ENCODE measurements at regions not wholly inside any gene's neighbourhood (a gene's known extent, or its start where the extent isn't known, plus 50 kb on each side); places are given as distances from the start of the nearest gene placed in this dataset.

- Histone ChIP-seq H3K27ac (ENCODE audit: insufficient read depth, low read length) (no peak overlapping the region), H3K18ac (ENCODE audit: low read depth, low read length) (no peak overlapping the region), H4K8ac (ENCODE audit: low read depth in 2 of 2, low read length in 2 of 2) (no peak overlapping the region), H3K4me1 (ENCODE audit: control insufficient read depth, insufficient read depth, low read length) (0 out of 2 replicates have a peak, but pooled peaks cover 1% of the 10 kb centered on the region), H4K20me1 (ENCODE audit: insufficient read depth, low read length) (no peaks in the 10 kb centered on the region), H3K23ac (ENCODE audit: low read depth, low read length) (no peak overlapping the region), H3K27me3 (ENCODE audit: control insufficient read depth, insufficient read depth, low read length) (no peaks in the 10 kb centered on the region), H4K5ac (ENCODE audit: low read depth, low read length) (no peak overlapping the region), H2BK5ac (ENCODE audit: low read depth, low read length, poor library complexity, severe bottlenecking) (no peak overlapping the region), H3K4me3 (ENCODE audit: insufficient read depth, low read depth, low read length) (no peak overlapping the region), H2AK5ac (ENCODE audit: low read depth, low read length) (no peak overlapping the region), H3K4ac (ENCODE audit: low read depth, low read length) (no peak overlapping the region), H2AFZ (replicated peaks; ENCODE audit: low read length, poor library complexity) (no peak overlapping the region), H2AK9ac (replicated peaks; ENCODE audit: low read depth, low read length, poor library complexity) (no peak overlapping the region), H3K9ac (ENCODE audit: low read depth, low read length) (no peak overlapping the region), H4K91ac (ENCODE audit: insufficient read depth, low read depth, low read length) (no peak overlapping the region), H2BK15ac (ENCODE audit: low read depth, low read length) (no peak overlapping the region), H3K14ac (replicated peaks; ENCODE audit: low read depth, low read length) (no peak overlapping the region), H3K9me1 (ENCODE audit: insufficient read depth, low read length) (no peaks in the 10 kb centered on the region), H2BK120ac (ENCODE audit: low read depth, low read length) (no peak overlapping the region), H3K36me3 (ENCODE audit: control insufficient read depth, insufficient read depth, low read length) (no peaks in the 10 kb centered on the region), H3K9me3 (ENCODE audit: control insufficient read depth, insufficient read depth, low read length) (no peaks in the 10 kb centered on the region), H3K56ac (ENCODE audit: extremely low read depth, insufficient read depth, low read length) (no peak overlapping the region), H3K79me1 (ENCODE audit: low read depth in 1 of 2, low read length in 2 of 2) (no peaks in the 10 kb centered on the region), H2BK20ac (ENCODE audit: low read depth, low read length) (no peak overlapping the region), H3K4me2 (ENCODE audit: low read depth, low read length) (no peak overlapping the region)
- ChIA-PET CTCF (no interaction called here), POLR2A (ENCODE audit: unreplicated experiment) (no interaction called here)
- DNase-seq (no peak), ATAC-seq (ENCODE audit: low read depth) (no peak)
- dilution Hi-C loops (cut with HindIII; ENCODE audit: low sequenced_read_pairs, unreplicated experiment) = no loop called here
- in situ Hi-C loops (cut with MboI; ENCODE audit: low sequenced_read_pairs) = no loop called here
- no TSS peak for BruUV-seq (replicated peaks)
- intact Hi-C loops (cut with micrococcal nuclease) = no loop called here
- TF ChIP-seq POLR2A (IDR thresholded peaks at IDR 0.05; ENCODE audit: low read depth, low read length) (no peak), CHD1 (IDR thresholded peaks at IDR 0.05; ENCODE audit: low read depth, low read length) (no peak), NFE2L2 (IDR thresholded peaks at IDR 0.05; ENCODE audit: low read depth, low read length) (no peak), FOS (IDR thresholded peaks at IDR 0.05; ENCODE audit: low read depth, low read length) (no peak), BHLHE40 (IDR thresholded peaks at IDR 0.05; ENCODE audit: low read depth, low read length) (no peak), CEBPB (IDR thresholded peaks at IDR 0.05; ENCODE audit: low read depth, low read length) (no peak), RCOR1 (IDR thresholded peaks at IDR 0.05; ENCODE audit: insufficient replicate concordance, low read length) (no peak), MXI1 (IDR thresholded peaks at IDR 0.05; ENCODE audit: borderline replicate concordance, low read depth, low read length) (no peak), RAD21 (IDR thresholded peaks at IDR 0.05; ENCODE audit: low read length) (no peak), SMC3 (IDR thresholded peaks at IDR 0.05; ENCODE audit: low read depth, low read length) (no peak)
- TF ChIP-seq, protein P1, sequence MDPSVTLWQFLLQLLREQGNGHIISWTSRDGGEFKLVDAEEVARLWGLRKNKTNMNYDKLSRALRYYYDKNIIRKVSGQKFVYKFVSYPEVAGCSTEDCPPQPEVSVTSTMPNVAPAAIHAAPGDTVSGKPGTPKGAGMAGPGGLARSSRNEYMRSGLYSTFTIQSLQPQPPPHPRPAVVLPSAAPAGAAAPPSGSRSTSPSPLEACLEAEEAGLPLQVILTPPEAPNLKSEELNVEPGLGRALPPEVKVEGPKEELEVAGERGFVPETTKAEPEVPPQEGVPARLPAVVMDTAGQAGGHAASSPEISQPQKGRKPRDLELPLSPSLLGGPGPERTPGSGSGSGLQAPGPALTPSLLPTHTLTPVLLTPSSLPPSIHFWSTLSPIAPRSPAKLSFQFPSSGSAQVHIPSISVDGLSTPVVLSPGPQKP (IDR thresholded peaks at IDR 0.05; ENCODE audit: borderline replicate concordance, low read depth, low read length) = no peak
- TF ChIP-seq, protein P2, sequence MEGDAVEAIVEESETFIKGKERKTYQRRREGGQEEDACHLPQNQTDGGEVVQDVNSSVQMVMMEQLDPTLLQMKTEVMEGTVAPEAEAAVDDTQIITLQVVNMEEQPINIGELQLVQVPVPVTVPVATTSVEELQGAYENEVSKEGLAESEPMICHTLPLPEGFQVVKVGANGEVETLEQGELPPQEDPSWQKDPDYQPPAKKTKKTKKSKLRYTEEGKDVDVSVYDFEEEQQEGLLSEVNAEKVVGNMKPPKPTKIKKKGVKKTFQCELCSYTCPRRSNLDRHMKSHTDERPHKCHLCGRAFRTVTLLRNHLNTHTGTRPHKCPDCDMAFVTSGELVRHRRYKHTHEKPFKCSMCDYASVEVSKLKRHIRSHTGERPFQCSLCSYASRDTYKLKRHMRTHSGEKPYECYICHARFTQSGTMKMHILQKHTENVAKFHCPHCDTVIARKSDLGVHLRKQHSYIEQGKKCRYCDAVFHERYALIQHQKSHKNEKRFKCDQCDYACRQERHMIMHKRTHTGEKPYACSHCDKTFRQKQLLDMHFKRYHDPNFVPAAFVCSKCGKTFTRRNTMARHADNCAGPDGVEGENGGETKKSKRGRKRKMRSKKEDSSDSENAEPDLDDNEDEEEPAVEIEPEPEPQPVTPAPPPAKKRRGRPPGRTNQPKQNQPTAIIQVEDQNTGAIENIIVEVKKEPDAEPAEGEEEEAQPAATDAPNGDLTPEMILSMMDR (conservative IDR thresholded peaks at IDR 0.05; ENCODE audit: low read depth, low read length) = no peak
- TF ChIP-seq, protein P3, sequence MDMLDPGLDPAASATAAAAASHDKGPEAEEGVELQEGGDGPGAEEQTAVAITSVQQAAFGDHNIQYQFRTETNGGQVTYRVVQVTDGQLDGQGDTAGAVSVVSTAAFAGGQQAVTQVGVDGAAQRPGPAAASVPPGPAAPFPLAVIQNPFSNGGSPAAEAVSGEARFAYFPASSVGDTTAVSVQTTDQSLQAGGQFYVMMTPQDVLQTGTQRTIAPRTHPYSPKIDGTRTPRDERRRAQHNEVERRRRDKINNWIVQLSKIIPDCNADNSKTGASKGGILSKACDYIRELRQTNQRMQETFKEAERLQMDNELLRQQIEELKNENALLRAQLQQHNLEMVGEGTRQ (IDR thresholded peaks at IDR 0.05; ENCODE audit: low read depth, low read length) = no peak
- no CpG with 5 or more reads among the region's 5 CpGs for WGBS, 2 experiments (ENCODE audit: extremely low coverage in 2 of 2, insufficient read length in 1 of 2)
Measured at GRCh38 chr6:95227351-95227750, 350.0 kb upstream of the MANEA start.

All from IMR-90 (cell line).